HepG2 (cell line): ENCODE measurements at regions not wholly inside any gene's neighbourhood (a gene's known extent, or its start where the extent isn't known, plus 50 kb on each side); places are given as distances from the start of the nearest gene placed in this dataset.

Source experiments
- ATAC-seq: fragments of 200-7000 bp; cut with Tn5 transposase; 3 replicates; pipeline ENCODE4 v1.9.1; 2020; ENCODE audit warnings: mild to moderate bottlenecking, moderate library complexity
- BruUV-seq: library from RNA; stranded (reverse); fragments of 400-500 nt; replicated peaks from 2 replicates; lab custom pipeline; 2021; lab: Mats Ljungman, UMichigan
- CTCF ChIA-PET: fragments of 300-600 bp; formaldehyde crosslinking; extraction: SDS; loops from one replicate; lab custom pipeline; 2021; ENCODE audit warnings: low total read pairs, inconsistent platforms, low intra/inter-chr PET ratio; lab: Yijun Ruan, JAX
- POLR2A ChIA-PET: fragments of 350-600 bp; sonication (Branson Sonifier 250); formaldehyde crosslinking; loops from one replicate; lab custom pipeline; 2020; ENCODE audit warnings: antibody characterized with exemption, inconsistent platforms; lab: Yijun Ruan, JAX
- DNase-seq: peaks from one replicate; pipeline ENCODE4 v3.0.0-alpha.2; 2015; ENCODE audit warnings: low spot score
- FAIRE-seq: peaks from 3 replicates; lab custom pipeline; 2011; peaks lifted over from hg19 to GRCh38; lab: Jason Lieb, UNC
- H2AFZ ChIP-seq: one replicate; pipeline ENCODE4 v1.6.1; 2011; ENCODE audit warnings: low read length, inconsistent platforms
- H3K27ac ChIP-seq: fragments of 300-600 bp; 3 replicates; pipeline ENCODE4 v1.8.0; 2011; ENCODE audit warnings: mixed run types, mild to moderate bottlenecking, mixed read lengths, low read length, inconsistent platforms; ENCODE audit not compliant: insufficient read depth; ENCODE audit errors: extremely low read length
- H3K27me3 ChIP-seq, 2 experiments: fragments of 200-600 bp in 1 of 2; 2 replicates in 1 of 2; 3 replicates in 1 of 2; pipeline versions ENCODE4 v1.6.0 to v1.8.0; 2011; ENCODE audit warnings: low read length in 2 of 2, mild to moderate bottlenecking in 2 of 2, moderate library complexity in 2 of 2, inconsistent platforms in 1 of 2; ENCODE audit not compliant: insufficient read depth in 2 of 2, control insufficient read depth in 1 of 2
- H3K36me3 ChIP-seq, 2 experiments: fragments of 200-600 bp in 1 of 2; replicated peaks in 1 of 2; 2 replicates in 1 of 2; 3 replicates in 1 of 2; pipeline versions ENCODE4 v1.5.1 to v1.8.0; 2011; ENCODE audit warnings: low read length in 2 of 2, inconsistent platforms in 1 of 2; ENCODE audit not compliant: insufficient read depth in 2 of 2, control insufficient read depth in 1 of 2
- H3K4me1 ChIP-seq: 2 replicates; pipeline ENCODE4 v1.5.1; 2012; ENCODE audit warnings: low read length, inconsistent platforms; ENCODE audit not compliant: insufficient read depth
- H3K4me2 ChIP-seq: 2 replicates; pipeline ENCODE4 v1.6.0; 2011; ENCODE audit warnings: low read depth, low read length, inconsistent platforms
- H3K4me3 ChIP-seq, 3 experiments: fragments of 200-600 bp in 1 of 3; sonication (generic), shearing (Covaris generic) in 1 of 3; replicated peaks in 1 of 3; 2 replicates each; pipeline ENCODE4 v1.5.1; 2011 to 2016; ENCODE audit warnings: low read length in 3 of 3, inconsistent platforms in 2 of 3, low read depth in 2 of 3, mild to moderate bottlenecking in 2 of 3, control low read depth in 1 of 3, mixed read lengths in 1 of 3; ENCODE audit not compliant: insufficient read depth in 1 of 3
- H3K79me2 ChIP-seq: one replicate; pipeline ENCODE4 v1.6.1; 2011; ENCODE audit warnings: low read length, inconsistent platforms; ENCODE audit not compliant: insufficient read depth
- H3K9ac ChIP-seq: 2 replicates; pipeline ENCODE4 v1.6.0; 2011; ENCODE audit warnings: mild to moderate bottlenecking, low read depth, low read length, inconsistent platforms; ENCODE audit not compliant: insufficient read depth
- H3K9me3 ChIP-seq: 2 replicates; pipeline ENCODE4 v1.5.1; 2012; ENCODE audit warnings: mild to moderate bottlenecking, low read length
- H4K20me1 ChIP-seq: 2 replicates; pipeline ENCODE4 v1.6.0; 2011; ENCODE audit warnings: inconsistent platforms, mild to moderate bottlenecking, low read length, moderate library complexity; ENCODE audit not compliant: insufficient read depth
- BHLHE40 ChIP-seq: IDR thresholded peaks from 2 replicates; pipeline ENCODE4 v1.6.1; 2011; ENCODE audit warnings: low read length, improper control_type of control experiment
- CBFB ChIP-seq: sonication (generic); formaldehyde crosslinking; IDR thresholded peaks from 2 replicates; pipeline ENCODE4 v1.4.0; 2020; ENCODE audit warnings: missing genetic modification reagents
- NONO ChIP-seq, 2 experiments: fragments of 450-650 bp in 1 of 2; sonication (generic) in 1 of 2; formaldehyde crosslinking in 1 of 2; IDR thresholded peaks in 1 of 2; conservative IDR thresholded peaks in 1 of 2; 2 replicates each; pipeline versions ENCODE4 v1.6.1 to v1.8.0; 2017 to 2022; ENCODE audit warnings: mild to moderate bottlenecking in 1 of 2, missing genetic modification reagents in 1 of 2, moderate library complexity in 1 of 2
- PHF5A ChIP-seq: IDR thresholded peaks from one replicate; pipeline ENCODE4 v1.6.1; 2018; ENCODE audit warnings: low read depth, missing genetic modification reagents; ENCODE audit not compliant: unreplicated experiment
- PHF8 ChIP-seq: sonication (generic); formaldehyde crosslinking; IDR thresholded peaks from 2 replicates; pipeline ENCODE4 v1.5.0; 2020; ENCODE audit warnings: missing genetic modification reagents
- PRPF4 ChIP-seq: fragments of 200-400 bp; formaldehyde crosslinking; IDR thresholded peaks from 2 replicates; pipeline ENCODE4 v1.6.1; 2016; ENCODE audit warnings: low read length, low read depth; ENCODE audit not compliant: poor library complexity, severe bottlenecking
- RARG ChIP-seq: sonication (generic); formaldehyde crosslinking; IDR thresholded peaks from 2 replicates; pipeline ENCODE4 v1.4.0; 2020; ENCODE audit warnings: low read depth, mild to moderate bottlenecking, missing genetic modification reagents
- SIN3B ChIP-seq: fragments of 150-350 bp; IDR thresholded peaks from 2 replicates; pipeline ENCODE4 v1.6.1; 2014; ENCODE audit warnings: low read length
- TFDP1 ChIP-seq: IDR thresholded peaks from 2 replicates; pipeline ENCODE4 v1.6.1; 2016; ENCODE audit warnings: missing compliant biosample characterization, missing genetic modification reagents, borderline replicate concordance
- TOPORS ChIP-seq: sonication (generic); formaldehyde crosslinking; IDR thresholded peaks from 2 replicates; pipeline ENCODE4 v1.8.0; 2023; ENCODE audit warnings: mild to moderate bottlenecking, missing genetic modification reagents
- ZKSCAN5 ChIP-seq: sonication (generic); formaldehyde crosslinking; IDR thresholded peaks from 2 replicates; pipeline ENCODE4 v1.5.1; 2020; ENCODE audit warnings: mild to moderate bottlenecking, missing genetic modification reagents
- ZNF772 ChIP-seq: sonication (generic); formaldehyde crosslinking; IDR thresholded peaks from 2 replicates; pipeline ENCODE4 v1.5.0; 2020; ENCODE audit warnings: mild to moderate bottlenecking, missing genetic modification reagents
- ZNF839 ChIP-seq: sonication (generic); formaldehyde crosslinking; IDR thresholded peaks from 2 replicates; pipeline ENCODE4 v1.4.0; 2020; ENCODE audit warnings: missing genetic modification reagents, mild to moderate bottlenecking, borderline replicate concordance
- WGBS: methylation state at CpG from one replicate; pipeline ENCODE4 v1.1.6; 2017; ENCODE audit warnings: low lambda C conversion rate; 5-methylcytosine and 5-hydroxymethylcytosine counted together
- in situ Hi-C: cut with HindIII; loops from 2 replicates; pipeline ENCODE4 v1.10.0; 2017; ENCODE audit warnings: low pct_unique_long_range_greater_than_20kb; ENCODE audit not compliant: extremely low pct_ligation_motif_present
- intact Hi-C: fragments of 100-400 bp; cut with micrococcal nuclease; formaldehyde crosslinking; loops from one replicate; pipeline ENCODE4 v1.10.0; 2022; ENCODE audit not compliant: unreplicated experiment
- TF ChIP-seq, protein P1 (sequence below): sonication (generic); formaldehyde crosslinking; IDR thresholded peaks from 2 replicates; pipeline ENCODE4 v1.8.1; 2023; ENCODE audit warnings: mild to moderate bottlenecking, moderate library complexity, missing genetic modification reagents
- TF ChIP-seq, protein P2 (sequence below): sonication (generic); formaldehyde crosslinking; IDR thresholded peaks from 2 replicates; pipeline ENCODE4 v1.5.0; 2020; ENCODE audit warnings: missing genetic modification reagents, mild to moderate bottlenecking, borderline replicate concordance

DNA sequence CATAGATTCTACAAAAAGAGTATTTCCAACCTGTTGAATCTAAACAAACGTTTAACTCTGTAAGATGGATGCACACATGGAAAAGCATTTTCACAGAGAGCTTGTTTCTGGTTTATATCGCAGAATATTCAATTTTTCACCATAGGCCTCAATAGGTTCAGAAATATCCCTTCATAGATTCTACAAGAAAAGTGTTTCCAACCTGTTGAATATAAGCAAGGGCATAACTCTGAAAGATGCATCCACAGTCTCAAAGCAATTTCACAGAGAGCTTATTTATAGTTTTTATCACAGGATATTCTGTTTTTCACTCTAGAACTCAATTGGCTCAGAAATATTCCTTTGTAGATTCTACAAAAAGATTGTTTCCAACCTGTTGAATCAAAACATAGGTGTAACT, 1483.6 kb downstream of the UQCRFS1 start:
- DNase-seq: no peak
- no peaks in the 10 kb centered on the region for H4K20me1 ChIP-seq
- 79% methylated on average over 2 of the region's 2 CpGs for WGBS
- H2AFZ ChIP-seq: no peak overlapping the region
- no peaks in the 10 kb centered on the region for H3K4me1 ChIP-seq
- peaks cover 61% of the 10 kb centered on the region for H3K9me3 ChIP-seq
- no peaks in the 10 kb centered on the region for H3K79me2 ChIP-seq
- no peak for TF ChIP-seq TFDP1
- no peak for TF ChIP-seq PRPF4
- TF ChIP-seq ZNF839: no peak
- TF ChIP-seq, protein P1, sequence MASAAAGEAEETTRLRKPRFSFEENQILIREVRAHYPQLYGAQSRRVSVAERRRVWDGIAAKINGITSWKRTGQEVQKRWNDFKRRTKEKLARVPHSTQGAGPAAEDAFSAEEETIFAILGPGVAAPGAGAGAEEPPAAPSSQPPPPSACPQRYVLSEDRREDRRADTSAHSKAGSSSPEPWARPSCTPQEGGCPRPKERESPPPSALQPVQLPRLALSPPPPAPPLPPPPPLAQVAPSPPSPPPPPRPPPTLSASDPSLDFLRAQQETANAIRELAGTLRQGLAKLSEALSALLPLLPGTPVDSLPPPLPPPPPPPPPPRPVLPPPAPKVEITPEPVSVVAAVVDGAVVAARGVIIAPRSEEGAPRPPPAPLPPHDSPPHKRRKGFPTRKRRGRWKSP (CRISPR knock-in tag): no peak
- no peak for TF ChIP-seq ZNF772
- TF ChIP-seq RARG (CRISPR knock-in tag): no peak
- TF ChIP-seq, all 625 proteins: peak for 0
- no peak for FAIRE-seq
- no TSS peak for BruUV-seq
- H3K36me3 ChIP-seq: no peaks in the 10 kb centered on the region
- H3K27me3 ChIP-seq: no peaks in the 10 kb centered on the region
- ATAC-seq: no peak
- in situ Hi-C loops: no loop called here
- H3K27ac ChIP-seq: no peak overlapping the region
- CTCF ChIA-PET: no interaction called here
- H3K9ac ChIP-seq: no peak overlapping the region
- POLR2A ChIA-PET: no interaction called here
- H3K4me3 ChIP-seq: no peak overlapping the region
- H3K4me2 ChIP-seq: no peak overlapping the region
- intact Hi-C loops: no loop called here

DNA sequence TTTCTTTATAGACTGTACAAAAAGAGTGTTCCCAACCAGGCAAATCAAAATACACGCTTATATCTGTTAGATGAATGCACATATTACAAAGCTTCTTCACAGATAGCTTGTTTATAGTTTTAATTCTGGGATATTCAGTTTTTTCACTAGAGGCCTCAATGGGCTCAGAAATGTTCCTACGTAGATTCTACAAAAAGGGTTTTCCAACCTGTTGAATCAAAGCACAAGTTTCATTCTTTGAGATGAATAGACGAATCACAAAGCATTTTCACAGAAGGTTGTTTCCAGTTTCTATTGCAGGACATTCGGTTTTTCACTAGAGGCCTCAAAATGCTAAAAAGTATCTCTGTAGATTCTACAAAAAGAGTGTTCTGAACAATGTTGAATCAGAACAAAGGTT, 1490.3 kb downstream of the UQCRFS1 start:
- Histone ChIP-seq H3K9me3 (peaks cover 100% of the 10 kb centered on the region), H3K27ac (no peak overlapping the region), H3K79me2 (no peaks in the 10 kb centered on the region), H3K4me1 (no peaks in the 10 kb centered on the region), H3K27me3 (no peaks in the 10 kb centered on the region), H3K4me2 (no peak overlapping the region), H2AFZ (no peak overlapping the region), H3K36me3 (no peaks in the 10 kb centered on the region), H3K9ac (no peak overlapping the region), H3K4me3 (no peak overlapping the region), H4K20me1 (no peaks in the 10 kb centered on the region)
- TF ChIP-seq CBFB (CRISPR knock-in tag) (no peak), PHF8 (no peak), ZKSCAN5 (CRISPR knock-in tag) (no peak), BHLHE40 (no peak), PHF5A (CRISPR knock-in tag) (no peak), SIN3B (no peak), TOPORS (CRISPR knock-in tag) (no peak), NONO (IDR thresholded peaks at IDR 0.05) (no peak), NONO (CRISPR knock-in tag; conservative IDR thresholded peaks at IDR 0.05) (no peak)
- TF ChIP-seq, protein P2, sequence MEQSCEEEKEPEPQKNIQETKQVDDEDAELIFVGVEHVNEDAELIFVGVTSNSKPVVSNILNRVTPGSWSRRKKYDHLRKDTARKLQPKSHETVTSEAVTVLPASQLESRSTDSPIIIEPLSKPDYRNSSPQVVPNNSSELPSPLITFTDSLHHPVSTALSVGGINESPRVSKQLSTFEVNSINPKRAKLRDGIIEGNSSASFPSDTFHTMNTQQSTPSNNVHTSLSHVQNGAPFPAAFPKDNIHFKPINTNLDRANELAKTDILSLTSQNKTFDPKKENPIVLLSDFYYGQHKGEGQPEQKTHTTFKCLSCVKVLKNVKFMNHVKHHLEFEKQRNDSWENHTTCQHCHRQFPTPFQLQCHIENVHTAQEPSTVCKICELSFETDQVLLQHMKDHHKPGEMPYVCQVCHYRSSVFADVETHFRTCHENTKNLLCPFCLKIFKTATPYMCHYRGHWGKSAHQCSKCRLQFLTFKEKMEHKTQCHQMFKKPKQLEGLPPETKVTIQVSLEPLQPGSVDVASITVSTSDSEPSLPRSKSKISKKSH (CRISPR knock-in tag): no peak
- ChIA-PET POLR2A (no interaction called here), CTCF (no interaction called here)
- in situ Hi-C loops (no loop called here), intact Hi-C loops (no loop called here)
- DNase-seq (no peak), ATAC-seq (no peak), FAIRE-seq (no peak)
- 31% methylated on average over 4 of the region's 4 CpGs for WGBS
- BruUV-seq: no TSS peak
